CD14-positive monocyte (primary cell): ENCODE measurements at regions not wholly inside any gene's neighbourhood (a gene's known extent, or its start where the extent isn't known, plus 50 kb on each side); places are given as distances from the start of the nearest gene placed in this dataset.

Experiments
- DNase-seq, 3 donors: peaks; one replicate each; pipeline ENCODE4 v3.0.0-alpha.2; 2011 to 2022
- H2AFZ ChIP-seq: 2 replicates; pipeline ENCODE4 v1.6.0; 2012; ENCODE audit warnings: mild to moderate bottlenecking, low read depth, low read length, inconsistent platforms; ENCODE audit not compliant: insufficient read depth, poor library complexity, severe bottlenecking
- H3K27ac ChIP-seq, 2 donors: 1 replicate in 1 of 2; 2 replicates in 1 of 2; pipeline ENCODE4 v1.5.1; 2012 to 2013; ENCODE audit warnings: low read length in 2 of 2, control low read depth in 1 of 2, inconsistent platforms in 1 of 2, low read depth in 1 of 2, mild to moderate bottlenecking in 1 of 2
- H3K27me3 ChIP-seq, 2 donors: one replicate each; pipeline versions ENCODE4 v1.6.0 to v1.6.1; 2011 to 2013; ENCODE audit warnings: low read length in 2 of 2; ENCODE audit not compliant: control insufficient read depth in 2 of 2, insufficient read depth in 2 of 2
- H3K36me3 ChIP-seq, 2 donors: replicated peaks in 1 of 2; 1 replicate in 1 of 2; 2 replicates in 1 of 2; pipeline versions ENCODE4 v1.5.1 to v1.6.1; 2012 to 2013; ENCODE audit warnings: low read length in 2 of 2, control low read depth in 1 of 2, inconsistent platforms in 1 of 2, mild to moderate bottlenecking in 1 of 2; ENCODE audit not compliant: insufficient read depth in 2 of 2, control insufficient read depth in 1 of 2
- H3K4me1 ChIP-seq, 2 donors: 1 replicate in 1 of 2; 2 replicates in 1 of 2; pipeline versions ENCODE4 v1.5.1 to v1.6.1; 2012 to 2013; ENCODE audit warnings: low read length in 2 of 2, control low read depth in 1 of 2, inconsistent platforms in 1 of 2, mild to moderate bottlenecking in 1 of 2, moderate library complexity in 1 of 2; ENCODE audit not compliant: insufficient read depth in 2 of 2, control insufficient read depth in 1 of 2
- H3K4me2 ChIP-seq: replicated peaks from 2 replicates; pipeline ENCODE3; 2012; ENCODE audit warnings: low read length, moderate library complexity, mild to moderate bottlenecking; ENCODE audit not compliant: poor library complexity, severe bottlenecking; ENCODE audit errors: extremely low read depth
- H3K4me3 ChIP-seq, 3 experiments: fragments of 200-600 bp in 1 of 3; sonication (generic) in 1 of 3; replicated peaks in 1 of 3; 1 replicate in 2 of 3; 2 replicates in 1 of 3; pipeline ENCODE4 v1.5.1; 2011 to 2013; ENCODE audit warnings: low read length in 3 of 3, mild to moderate bottlenecking in 3 of 3, control low read depth in 2 of 3, low read depth in 2 of 3, inconsistent platforms in 1 of 3, moderate library complexity in 1 of 3
- H3K79me2 ChIP-seq: 2 replicates; pipeline ENCODE4 v1.6.0; 2012; ENCODE audit warnings: mild to moderate bottlenecking, control low read depth, inconsistent platforms, low read length, moderate library complexity; ENCODE audit not compliant: insufficient read depth
- H3K9ac ChIP-seq: 2 replicates; pipeline ENCODE4 v1.6.0; 2017; ENCODE audit warnings: low read length, mild to moderate bottlenecking; ENCODE audit not compliant: insufficient read depth, poor library complexity, severe bottlenecking
- H3K9me3 ChIP-seq, 2 donors: replicated peaks in 1 of 2; 1 replicate in 1 of 2; 2 replicates in 1 of 2; pipeline versions ENCODE4 v1.5.1 to v1.6.1; 2012 to 2013; ENCODE audit warnings: low read length in 2 of 2, control low read depth in 1 of 2; ENCODE audit not compliant: control insufficient read depth in 1 of 2, insufficient read depth in 1 of 2
- H4K20me1 ChIP-seq: 2 replicates; pipeline ENCODE4 v1.6.0; 2012; ENCODE audit warnings: mild to moderate bottlenecking, low read length, control low read depth, moderate library complexity; ENCODE audit not compliant: insufficient read depth
- H3K27ac Mint-ChIP-seq, 7 donors: one replicate each; pipeline ENCODE4 v1.8.0; 2020; ENCODE audit warnings: mild to moderate bottlenecking in 7 of 7, mixed read lengths in 7 of 7, moderate library complexity in 6 of 7, inconsistent platforms in 2 of 7
- H3K27me3 Mint-ChIP-seq, 3 donors: one replicate each; pipeline ENCODE4 v1.8.0; 2021 to 2022; ENCODE audit warnings: low read depth in 3 of 3, mild to moderate bottlenecking in 3 of 3, mixed read lengths in 3 of 3, moderate library complexity in 3 of 3, inconsistent platforms in 1 of 3
- H3K36me3 Mint-ChIP-seq, 2 donors: one replicate each; pipeline ENCODE4 v1.8.0; 2020; ENCODE audit warnings: mixed read lengths in 2 of 2, inconsistent platforms in 1 of 2, mild to moderate bottlenecking in 1 of 2
- H3K4me1 Mint-ChIP-seq: one replicate; pipeline ENCODE4 v1.8.0; 2020; ENCODE audit warnings: mild to moderate bottlenecking, mixed read lengths
- H3K4me3 Mint-ChIP-seq, 2 donors: one replicate each; pipeline ENCODE4 v1.8.0; 2020; ENCODE audit warnings: mild to moderate bottlenecking in 2 of 2, mixed read lengths in 2 of 2, moderate library complexity in 1 of 2
- H3K9me3 Mint-ChIP-seq, 7 donors: one replicate each; pipeline ENCODE4 v1.8.0; 2020 to 2022; ENCODE audit warnings: mixed read lengths in 7 of 7, mild to moderate bottlenecking in 6 of 7, moderate library complexity in 6 of 7, inconsistent platforms in 2 of 7
- WGBS: methylation state at CpG from one replicate; pipeline ENCODE4 v1.1.5; 2013; ENCODE audit warnings: missing lambda C conversion rate; ENCODE audit not compliant: insufficient coverage; 5-methylcytosine and 5-hydroxymethylcytosine counted together
- intact Hi-C, 2 donors: fragments of 100-400 bp; cut with micrococcal nuclease; formaldehyde crosslinking; loops; one replicate each; pipeline versions ENCODE4 v1.15.0 to v1.15.1; 2023
- TF ChIP-seq, protein P1 (sequence below): fragments of 200-600 bp; IDR thresholded peaks from one replicate; pipeline ENCODE4 v1.8.0; 2022; ENCODE audit warnings: antibody characterized with exemption, mild to moderate bottlenecking

DNA sequence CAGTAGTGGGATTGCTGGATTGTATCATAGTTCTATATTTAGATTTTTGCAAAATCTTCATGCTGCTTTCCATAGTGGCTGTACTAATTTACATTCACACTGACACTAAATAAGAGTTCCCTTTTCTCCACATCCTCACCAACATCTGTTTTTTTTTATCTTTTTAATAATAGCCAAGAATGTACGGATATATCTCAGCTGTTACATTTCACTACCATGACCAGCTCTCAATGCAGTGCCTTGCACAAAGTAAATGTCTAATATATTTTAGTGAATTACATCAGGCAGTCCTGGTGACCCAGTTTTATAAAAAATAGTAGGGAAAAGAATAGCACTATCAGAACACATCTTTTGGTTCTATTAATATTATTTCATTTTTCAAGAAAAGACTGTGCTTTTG lies 161.8 kb downstream of the LNPK start:
- DNase-seq = no peak
- Histone ChIP-seq H3K9me3 (no peaks in the 10 kb centered on the region), H3K36me3 (no peaks in the 10 kb centered on the region), H2AFZ (no peak overlapping the region), H3K27me3 (peaks cover 2% of the 10 kb centered on the region in 2 donors), H3K79me2 (no peaks in the 10 kb centered on the region), H3K4me3 (no peak overlapping the region), H3K27ac (no peak overlapping the region), H4K20me1 (no peaks in the 10 kb centered on the region), H3K4me1 (no peaks in the 10 kb centered on the region), H3K9ac (no peak overlapping the region), H3K4me2 (no peak overlapping the region)
- intact Hi-C loops = no loop called here
- Mint-ChIP-seq H3K4me3 (no peak overlapping the region), H3K9me3 (peaks cover 0 to 6% (median 1%) of the 10 kb centered on the region in 7 donors), H3K36me3 (no peaks in the 10 kb centered on the region), H3K4me1 (no peaks in the 10 kb centered on the region), H3K27ac (no peak overlapping the region), H3K27me3 (peaks cover 3 to 8% (median 3%) of the 10 kb centered on the region in 3 donors)
- WGBS = no CpG with 5 or more reads among the region's 1 CpG
- TF ChIP-seq, protein P1, sequence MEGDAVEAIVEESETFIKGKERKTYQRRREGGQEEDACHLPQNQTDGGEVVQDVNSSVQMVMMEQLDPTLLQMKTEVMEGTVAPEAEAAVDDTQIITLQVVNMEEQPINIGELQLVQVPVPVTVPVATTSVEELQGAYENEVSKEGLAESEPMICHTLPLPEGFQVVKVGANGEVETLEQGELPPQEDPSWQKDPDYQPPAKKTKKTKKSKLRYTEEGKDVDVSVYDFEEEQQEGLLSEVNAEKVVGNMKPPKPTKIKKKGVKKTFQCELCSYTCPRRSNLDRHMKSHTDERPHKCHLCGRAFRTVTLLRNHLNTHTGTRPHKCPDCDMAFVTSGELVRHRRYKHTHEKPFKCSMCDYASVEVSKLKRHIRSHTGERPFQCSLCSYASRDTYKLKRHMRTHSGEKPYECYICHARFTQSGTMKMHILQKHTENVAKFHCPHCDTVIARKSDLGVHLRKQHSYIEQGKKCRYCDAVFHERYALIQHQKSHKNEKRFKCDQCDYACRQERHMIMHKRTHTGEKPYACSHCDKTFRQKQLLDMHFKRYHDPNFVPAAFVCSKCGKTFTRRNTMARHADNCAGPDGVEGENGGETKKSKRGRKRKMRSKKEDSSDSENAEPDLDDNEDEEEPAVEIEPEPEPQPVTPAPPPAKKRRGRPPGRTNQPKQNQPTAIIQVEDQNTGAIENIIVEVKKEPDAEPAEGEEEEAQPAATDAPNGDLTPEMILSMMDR = no peak

DNA sequence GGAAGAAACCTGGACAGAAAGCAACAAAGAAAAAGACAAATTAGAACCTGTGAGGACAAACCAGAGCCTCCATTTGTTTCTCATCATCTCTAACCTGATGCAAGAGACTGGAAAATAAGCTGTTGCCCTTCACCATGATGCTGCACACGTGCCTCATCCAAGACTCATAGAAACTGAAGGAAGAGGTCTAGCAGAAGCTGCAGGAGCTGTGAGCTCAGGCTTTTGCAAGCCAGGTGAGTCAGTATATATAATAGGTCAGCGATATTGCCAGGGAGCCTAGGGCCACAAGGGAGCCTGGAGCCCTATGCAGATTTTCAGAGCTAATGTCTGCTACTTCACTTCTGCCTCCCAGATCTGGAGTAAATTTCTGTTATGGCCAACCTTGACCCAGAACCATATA lies 163.1 kb downstream of the LNPK start:
- Histone ChIP-seq H3K36me3 (no peaks in the 10 kb centered on the region), H3K4me2 (no peak overlapping the region), H3K27me3 (peaks cover 2% of the 10 kb centered on the region in 2 donors), H3K4me3 (no peak overlapping the region), H3K9me3 (no peaks in the 10 kb centered on the region), H3K79me2 (no peaks in the 10 kb centered on the region), H3K27ac (no peak overlapping the region), H3K9ac (no peak overlapping the region), H4K20me1 (no peaks in the 10 kb centered on the region), H2AFZ (no peak overlapping the region), H3K4me1 (no peaks in the 10 kb centered on the region)
- Mint-ChIP-seq H3K4me1 (no peaks in the 10 kb centered on the region), H3K27me3 (peaks cover 3 to 8% (median 8%) of the 10 kb centered on the region in 3 donors), H3K27ac (no peak overlapping the region), H3K4me3 (no peak overlapping the region), H3K36me3 (no peaks in the 10 kb centered on the region), H3K9me3 (peaks cover 0 to 6% (median 1%) of the 10 kb centered on the region in 7 donors)
- intact Hi-C loops = no loop called here
- TF ChIP-seq, protein P1 = no peak
- no peak for DNase-seq
- WGBS = 100% methylated on average over 2 of the region's 2 CpGs
